ENCODE measurements at regions not wholly inside any gene's neighbourhood (a gene's known extent, or its start where the extent isn't known, plus 50 kb on each side); places are given as distances from the start of the nearest gene placed in this dataset.

DNA sequence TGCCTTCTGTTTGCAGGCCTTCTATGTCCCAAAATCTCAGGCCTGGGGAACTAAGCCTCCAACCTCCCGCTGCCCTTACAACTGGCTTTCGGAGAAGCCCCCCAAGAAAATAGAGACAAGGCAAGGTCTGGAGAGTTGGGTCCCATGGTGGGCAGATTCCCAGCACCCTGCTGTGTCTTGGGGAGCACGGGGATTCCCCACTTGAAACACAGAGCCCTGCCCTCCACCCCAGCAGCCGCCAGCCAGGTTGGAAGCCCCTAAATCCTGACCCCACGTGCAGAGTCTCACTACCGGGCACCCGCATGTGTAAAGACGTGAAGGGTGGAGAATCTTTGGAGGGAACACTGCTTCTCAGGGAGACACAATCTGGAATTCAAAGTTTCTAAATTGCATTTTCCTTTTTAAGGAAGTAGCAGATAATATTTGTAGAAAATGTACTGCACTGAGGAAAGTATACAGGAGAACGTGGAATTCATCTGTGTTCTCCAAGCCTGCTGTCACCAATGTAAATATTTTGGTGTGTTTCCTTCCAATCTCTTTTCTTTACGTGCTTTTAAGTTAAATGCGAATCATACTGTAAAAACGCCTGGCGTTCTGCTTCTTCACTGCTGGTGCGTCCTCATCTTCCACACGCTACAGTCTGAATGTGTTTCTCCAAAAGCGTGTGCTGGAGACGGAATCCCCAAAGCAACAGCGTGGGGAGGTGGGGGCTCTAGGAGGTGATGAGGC is 220.9 kb downstream of the BRD1 start:
- Histone ChIP-seq H3K9ac (ENCODE audit: low read length) (no peak overlapping the region), H3K9me3 (ENCODE audit: control insufficient read depth in 1 of 2, insufficient read depth in 1 of 2, low read depth in 1 of 2, low read length in 2 of 2) (no peaks in the 10 kb centered on the region), H3K4me1 (ENCODE audit: control insufficient read depth in 1 of 2, insufficient read depth in 2 of 2, low read length in 2 of 2) (no peaks in the 10 kb centered on the region), H3K27me3 (ENCODE audit: insufficient read depth, low read length) (no peaks in the 10 kb centered on the region), H3K4me3 (replicated peaks in 1 of 2; ENCODE audit: low read depth in 1 of 2, low read length in 2 of 2) (no peak overlapping the region), H4K20me1 (ENCODE audit: insufficient read depth) (no peaks in the 10 kb centered on the region), H2AFZ (ENCODE audit: low read depth, low read length, poor library complexity, severe bottlenecking) (no peak overlapping the region), H3K4me2 (ENCODE audit: low read length) (no peak overlapping the region), H3K27ac (ENCODE audit: low read depth, low read length) (no peak overlapping the region), H3K9me2 (ENCODE audit: insufficient read depth) (no peaks in the 10 kb centered on the region), H3K36me3 (ENCODE audit: control insufficient read depth in 1 of 2, insufficient read depth in 2 of 2, low read length in 2 of 2) (peaks cover 0 to 8% of the 10 kb centered on the region in 2 experiments; a peak in 2 of 4 replicates), H3K79me2 (ENCODE audit: insufficient read depth, low read length) (peaks cover 92% of the 10 kb centered on the region)
- RAD21 ChIA-PET (ENCODE audit: low non-redundant PET in 1 of 2, low total read pairs in 2 of 2, uncharacterized antibody in 2 of 2, unreplicated experiment in 2 of 2), result no interaction called here
- BruUV-seq (replicated peaks), result no TSS peak
- TF ChIP-seq FOSL1 (IDR thresholded peaks at IDR 0.05; ENCODE audit: low read depth) (no peak), EGR1 (IDR thresholded peaks at IDR 0.05; ENCODE audit: low read depth) (no peak), SIN3A (IDR thresholded peaks at IDR 0.05; ENCODE audit: low read depth) (no peak), SRF (IDR thresholded peaks at IDR 0.05; ENCODE audit: low read depth) (no peak), TCF7L2 (IDR thresholded peaks at IDR 0.05; ENCODE audit: borderline replicate concordance, extremely low read depth, insufficient read depth, insufficient read length) (no peak), ELF1 (IDR thresholded peaks at IDR 0.05; ENCODE audit: borderline replicate concordance, low read depth) (no peak), EZH2 (IDR thresholded peaks at IDR 0.05) (no peak), CBX3 (IDR thresholded peaks at IDR 0.05; ENCODE audit: low read depth) (no peak), POLR2A (IDR thresholded peaks at IDR 0.05; ENCODE audit: borderline replicate concordance, extremely low read depth, insufficient read depth, insufficient read length) (no peak), RAD21 (IDR thresholded peaks at IDR 0.05; ENCODE audit: low read depth) (no peak)
- TF ChIP-seq, protein P1, sequence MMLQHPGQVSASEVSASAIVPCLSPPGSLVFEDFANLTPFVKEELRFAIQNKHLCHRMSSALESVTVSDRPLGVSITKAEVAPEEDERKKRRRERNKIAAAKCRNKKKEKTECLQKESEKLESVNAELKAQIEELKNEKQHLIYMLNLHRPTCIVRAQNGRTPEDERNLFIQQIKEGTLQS (IDR thresholded peaks at IDR 0.05), result no peak
- TF ChIP-seq, protein P2, sequence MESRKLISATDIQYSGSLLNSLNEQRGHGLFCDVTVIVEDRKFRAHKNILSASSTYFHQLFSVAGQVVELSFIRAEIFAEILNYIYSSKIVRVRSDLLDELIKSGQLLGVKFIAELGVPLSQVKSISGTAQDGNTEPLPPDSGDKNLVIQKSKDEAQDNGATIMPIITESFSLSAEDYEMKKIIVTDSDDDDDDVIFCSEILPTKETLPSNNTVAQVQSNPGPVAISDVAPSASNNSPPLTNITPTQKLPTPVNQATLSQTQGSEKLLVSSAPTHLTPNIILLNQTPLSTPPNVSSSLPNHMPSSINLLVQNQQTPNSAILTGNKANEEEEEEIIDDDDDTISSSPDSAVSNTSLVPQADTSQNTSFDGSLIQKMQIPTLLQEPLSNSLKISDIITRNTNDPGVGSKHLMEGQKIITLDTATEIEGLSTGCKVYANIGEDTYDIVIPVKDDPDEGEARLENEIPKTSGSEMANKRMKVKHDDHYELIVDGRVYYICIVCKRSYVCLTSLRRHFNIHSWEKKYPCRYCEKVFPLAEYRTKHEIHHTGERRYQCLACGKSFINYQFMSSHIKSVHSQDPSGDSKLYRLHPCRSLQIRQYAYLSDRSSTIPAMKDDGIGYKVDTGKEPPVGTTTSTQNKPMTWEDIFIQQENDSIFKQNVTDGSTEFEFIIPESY (IDR thresholded peaks at IDR 0.05; ENCODE audit: extremely low read depth, insufficient replicate concordance, low read length), result no peak
- intact Hi-C loops (cut with micrococcal nuclease), result no loop called here
- POLR2A ChIA-PET, result no interaction called here
- DNase-seq (ENCODE audit: low read depth, low spot score) (no peak), ATAC-seq (no peak)
- CTCF ChIA-PET, result no interaction called here
